ENCODE measurements at regions not wholly inside any gene's neighbourhood (a gene's known extent, or its start where the extent isn't known, plus 50 kb on each side); places are given as distances from the start of the nearest gene placed in this dataset.

GRCh38 chr3:72585966-72586365 lies 262.3 kb downstream of the SHQ1 start:
- TF ChIP-seq CTCF (IDR thresholded peaks at IDR 0.05) (no peak), EZH2 (IDR thresholded peaks at IDR 0.05) (no peak)
